ENCODE measurements at regions not wholly inside any gene's neighbourhood (a gene's known extent, or its start where the extent isn't known, plus 50 kb on each side); places are given as distances from the start of the nearest gene placed in this dataset.

GRCh38 chr15:100769043-100769974 lies 110.3 kb upstream of the ALDH1A3 start:
- Histone ChIP-seq H3K27me3 (ENCODE audit: control insufficient read depth in 2 of 2, insufficient read depth in 2 of 2, low read length in 2 of 2) (peaks cover 16 to 50% of the 10 kb centered on the region in 2 experiments; a peak in 4 of 5 replicates), H3K9ac (ENCODE audit: insufficient read depth in 1 of 2, low read depth in 2 of 2, low read length in 2 of 2) (no peak overlapping the region), H3K9me1 (ENCODE audit: control insufficient read depth, insufficient read depth, low read length) (no peaks in the 10 kb centered on the region), H3K4me2 (ENCODE audit: insufficient read depth, low read length) (no peak overlapping the region), H3K27ac (ENCODE audit: extremely low read depth, low read depth, low read length) (no peak overlapping the region), H3K79me2 (ENCODE audit: control insufficient read depth, insufficient read depth, low read length) (no peaks in the 10 kb centered on the region), H2AFZ (ENCODE audit: low read depth, low read length) (no peak overlapping the region), H3K9me3 (replicated peaks; ENCODE audit: control insufficient read depth, insufficient read depth, low read depth, low read length) (no peaks in the 10 kb centered on the region), H3K4me1 (replicated peaks in 1 of 2; ENCODE audit: control insufficient read depth in 2 of 2, insufficient read depth in 2 of 2, low read length in 2 of 2) (no peaks in the 10 kb centered on the region; a peak in 1 of 5 replicates), H3K36me3 (ENCODE audit: control insufficient read depth, insufficient read depth, low read length) (no peaks in the 10 kb centered on the region), H3K4me3 (no peak overlapping the region), H4K20me1 (replicated peaks; ENCODE audit: control insufficient read depth, insufficient read depth, low read length) (no peaks in the 10 kb centered on the region)
- no TSS peak for BruUV-seq (replicated peaks)
- intact Hi-C loops (cut with micrococcal nuclease), result no loop called here
- CTCF ChIA-PET (ENCODE audit: low intra/inter-chr PET ratio), result no interaction called here
- in situ Hi-C loops (cut with MboI), result no loop called here
- POLR2A ChIA-PET, result no interaction called here
- DNase-seq (ENCODE audit: extremely low read depth in 1 of 4, low spot score in 3 of 4) (no peak), FAIRE-seq (no peak), ATAC-seq (no peak)
- 2% methylated on average over 9 of the region's 15 CpGs for WGBS (ENCODE audit: insufficient coverage, low coverage, missing lambda C conversion rate)
- TF ChIP-seq HNRNPK (IDR thresholded peaks at IDR 0.05; ENCODE audit: low read depth, low read length, poor library complexity, severe bottlenecking) (no peak), HLTF (IDR thresholded peaks at IDR 0.05) (no peak), OTX1 (CRISPR knock-in tag; IDR thresholded peaks at IDR 0.05) (no peak), ZFX (CRISPR knock-in tag; IDR thresholded peaks at IDR 0.05) (no peak), GTF2A2 (tag; IDR thresholded peaks at IDR 0.05) (no peak), ZNF436 (CRISPR knock-in tag; IDR thresholded peaks at IDR 0.05) (no peak), ZNF280B (CRISPR knock-in tag; IDR thresholded peaks at IDR 0.05) (no peak), FOXO4 (CRISPR knock-in tag; IDR thresholded peaks at IDR 0.05) (no peak), ZNF174 (CRISPR knock-in tag; IDR thresholded peaks at IDR 0.05) (no peak), TCF7L2 (IDR thresholded peaks at IDR 0.05; ENCODE audit: low read depth, low read length) (no peak), NFIX (CRISPR knock-in tag; IDR thresholded peaks at IDR 0.05; ENCODE audit: low read depth) (no peak), FOSL1 (tag; conservative IDR thresholded peaks at IDR 0.05) (no peak), ZNF766 (CRISPR knock-in tag; conservative IDR thresholded peaks at IDR 0.05) (no peak), THRAP3 (IDR thresholded peaks at IDR 0.05; ENCODE audit: borderline replicate concordance) (no peak)
- TF ChIP-seq, protein P1, sequence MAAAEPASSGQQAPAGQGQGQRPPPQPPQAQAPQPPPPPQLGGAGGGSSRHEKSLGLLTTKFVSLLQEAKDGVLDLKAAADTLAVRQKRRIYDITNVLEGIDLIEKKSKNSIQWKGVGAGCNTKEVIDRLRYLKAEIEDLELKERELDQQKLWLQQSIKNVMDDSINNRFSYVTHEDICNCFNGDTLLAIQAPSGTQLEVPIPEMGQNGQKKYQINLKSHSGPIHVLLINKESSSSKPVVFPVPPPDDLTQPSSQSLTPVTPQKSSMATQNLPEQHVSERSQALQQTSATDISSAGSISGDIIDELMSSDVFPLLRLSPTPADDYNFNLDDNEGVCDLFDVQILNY (CRISPR knock-in tag; IDR thresholded peaks at IDR 0.05), result no peak
- TF ChIP-seq, protein P2, sequence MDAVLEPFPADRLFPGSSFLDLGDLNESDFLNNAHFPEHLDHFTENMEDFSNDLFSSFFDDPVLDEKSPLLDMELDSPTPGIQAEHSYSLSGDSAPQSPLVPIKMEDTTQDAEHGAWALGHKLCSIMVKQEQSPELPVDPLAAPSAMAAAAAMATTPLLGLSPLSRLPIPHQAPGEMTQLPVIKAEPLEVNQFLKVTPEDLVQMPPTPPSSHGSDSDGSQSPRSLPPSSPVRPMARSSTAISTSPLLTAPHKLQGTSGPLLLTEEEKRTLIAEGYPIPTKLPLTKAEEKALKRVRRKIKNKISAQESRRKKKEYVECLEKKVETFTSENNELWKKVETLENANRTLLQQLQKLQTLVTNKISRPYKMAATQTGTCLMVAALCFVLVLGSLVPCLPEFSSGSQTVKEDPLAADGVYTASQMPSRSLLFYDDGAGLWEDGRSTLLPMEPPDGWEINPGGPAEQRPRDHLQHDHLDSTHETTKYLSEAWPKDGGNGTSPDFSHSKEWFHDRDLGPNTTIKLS (IDR thresholded peaks at IDR 0.05; ENCODE audit: borderline replicate concordance, low read depth), result no peak

All from K562 (cell line).